ENCODE measurements at regions not wholly inside any gene's neighbourhood (a gene's known extent, or its start where the extent isn't known, plus 50 kb on each side); places are given as distances from the start of the nearest gene placed in this dataset.

DNA sequence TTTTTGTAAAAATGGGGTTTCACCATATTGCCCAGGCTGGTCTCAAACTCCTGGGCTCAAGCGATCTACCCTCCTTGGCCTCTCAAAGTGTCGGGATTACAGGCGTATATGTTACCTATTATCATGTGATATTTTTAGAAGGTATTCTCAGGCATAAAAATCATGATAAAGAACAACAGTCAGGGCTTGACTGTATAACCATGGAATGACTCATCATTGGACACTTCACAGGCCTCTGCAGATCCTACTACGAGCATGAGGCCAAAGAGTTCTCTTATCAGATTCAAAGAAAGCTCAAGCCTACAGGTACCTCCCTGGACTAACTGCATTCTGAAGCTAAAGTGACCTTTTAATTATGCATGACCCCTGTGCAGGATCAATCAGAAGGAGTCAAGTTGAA, 91.7 kb upstream of the PRICKLE2 start:
- TF ChIP-seq, protein P1, sequence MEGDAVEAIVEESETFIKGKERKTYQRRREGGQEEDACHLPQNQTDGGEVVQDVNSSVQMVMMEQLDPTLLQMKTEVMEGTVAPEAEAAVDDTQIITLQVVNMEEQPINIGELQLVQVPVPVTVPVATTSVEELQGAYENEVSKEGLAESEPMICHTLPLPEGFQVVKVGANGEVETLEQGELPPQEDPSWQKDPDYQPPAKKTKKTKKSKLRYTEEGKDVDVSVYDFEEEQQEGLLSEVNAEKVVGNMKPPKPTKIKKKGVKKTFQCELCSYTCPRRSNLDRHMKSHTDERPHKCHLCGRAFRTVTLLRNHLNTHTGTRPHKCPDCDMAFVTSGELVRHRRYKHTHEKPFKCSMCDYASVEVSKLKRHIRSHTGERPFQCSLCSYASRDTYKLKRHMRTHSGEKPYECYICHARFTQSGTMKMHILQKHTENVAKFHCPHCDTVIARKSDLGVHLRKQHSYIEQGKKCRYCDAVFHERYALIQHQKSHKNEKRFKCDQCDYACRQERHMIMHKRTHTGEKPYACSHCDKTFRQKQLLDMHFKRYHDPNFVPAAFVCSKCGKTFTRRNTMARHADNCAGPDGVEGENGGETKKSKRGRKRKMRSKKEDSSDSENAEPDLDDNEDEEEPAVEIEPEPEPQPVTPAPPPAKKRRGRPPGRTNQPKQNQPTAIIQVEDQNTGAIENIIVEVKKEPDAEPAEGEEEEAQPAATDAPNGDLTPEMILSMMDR (IDR thresholded peaks at IDR 0.05; ENCODE audit: low read depth, low read length) = no peak
- in situ Hi-C loops (cut with HindIII; ENCODE audit: low sequenced_read_pairs) = no loop called here
- peak; percentile 22 for DNase-seq (ENCODE audit: low read depth, low spot score)
- no peak overlapping the region for H3K4me3 ChIP-seq (ENCODE audit: low read depth, low read length)

DNA sequence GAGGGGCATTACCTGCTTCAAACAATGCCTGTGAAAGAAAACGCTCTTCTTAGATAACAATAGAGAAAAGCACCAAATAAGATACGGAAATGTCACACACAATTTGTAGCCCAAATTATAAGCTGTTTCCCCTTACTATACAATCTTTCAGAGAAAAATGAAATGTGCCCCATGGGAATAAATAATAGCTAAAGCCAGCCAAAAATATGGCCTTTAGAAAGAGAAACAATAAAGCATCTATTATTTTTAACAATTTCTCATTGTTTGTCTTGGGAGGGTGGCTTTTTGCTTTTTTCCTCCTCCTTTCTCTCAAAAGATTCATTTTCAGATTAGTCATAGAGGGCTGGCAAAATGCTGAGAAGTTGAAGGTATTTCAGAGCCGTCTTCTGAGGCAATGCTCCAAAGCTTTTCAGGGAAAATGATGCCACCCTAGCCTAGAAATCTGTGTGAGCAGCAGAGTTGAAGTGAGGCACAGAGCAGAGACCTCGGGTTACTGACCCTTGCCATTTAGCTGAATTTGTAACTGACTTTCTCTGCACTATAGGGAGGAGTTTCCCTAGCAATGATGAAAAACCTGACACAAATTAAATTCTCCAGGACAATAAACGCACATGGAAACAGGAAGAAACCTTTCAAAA, 86.3 kb upstream of the PRICKLE2 start:
- no peak overlapping the region for H3K4me3 ChIP-seq (ENCODE audit: low read depth, low read length)
- peak; percentile 39 for DNase-seq (ENCODE audit: low read depth, low spot score)
- TF ChIP-seq, protein P1 (IDR thresholded peaks at IDR 0.05; ENCODE audit: low read depth, low read length) = no peak
- in situ Hi-C loops (cut with HindIII; ENCODE audit: low sequenced_read_pairs) = no loop called here

DNA sequence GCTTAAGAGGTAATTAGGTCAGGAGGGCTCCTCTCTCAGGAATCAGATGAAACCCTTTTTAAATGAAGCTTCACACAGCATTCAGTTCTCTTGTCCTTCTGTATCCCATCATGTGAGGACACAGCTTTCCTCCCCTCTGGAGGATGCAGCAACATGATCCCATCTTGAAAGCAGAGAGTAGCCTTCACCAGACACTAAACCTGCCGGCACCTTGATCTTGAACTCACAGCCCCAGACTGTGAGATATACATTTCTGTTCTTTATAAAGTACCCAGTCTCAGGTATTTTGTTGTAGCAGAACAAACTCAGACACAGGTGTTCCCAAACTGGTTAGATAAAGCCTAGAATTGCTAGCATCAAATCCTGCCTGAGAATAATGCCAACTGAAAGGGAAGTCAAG, 83.7 kb upstream of the PRICKLE2 start:
- H3K4me3 ChIP-seq (ENCODE audit: low read depth, low read length) = no peak overlapping the region
- in situ Hi-C loops (cut with HindIII; ENCODE audit: low sequenced_read_pairs) = no loop called here
- TF ChIP-seq, protein P1 (IDR thresholded peaks at IDR 0.05; ENCODE audit: low read depth, low read length) = no peak
- no peak for DNase-seq (ENCODE audit: low read depth, low spot score)

DNA sequence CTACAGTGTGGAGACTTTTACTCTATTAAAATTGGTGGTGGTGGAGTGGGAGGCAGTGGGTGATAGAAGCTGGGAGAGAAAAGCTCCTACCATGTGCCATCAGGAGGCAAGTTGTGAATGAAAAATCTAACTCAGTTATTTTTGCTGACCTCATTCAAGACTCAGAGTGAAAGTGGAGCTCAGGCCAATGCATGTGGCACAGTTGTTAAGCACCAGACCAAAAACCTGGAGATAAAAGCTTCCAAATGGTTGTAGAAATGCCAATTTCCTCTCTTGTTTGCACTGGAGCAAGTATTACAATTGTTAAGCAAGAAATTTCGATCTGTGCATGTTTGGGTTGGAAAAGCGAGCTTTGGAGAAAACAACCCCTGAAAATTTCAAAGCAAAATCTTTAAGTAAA, 81.5 kb upstream of the PRICKLE2 start:
- TF ChIP-seq, protein P1 (IDR thresholded peaks at IDR 0.05; ENCODE audit: low read depth, low read length) = no peak
- DNase-seq (ENCODE audit: low read depth, low spot score) = no peak
- in situ Hi-C loops (cut with HindIII; ENCODE audit: low sequenced_read_pairs) = no loop called here
- H3K4me3 ChIP-seq (ENCODE audit: low read depth, low read length) = no peak overlapping the region

DNA sequence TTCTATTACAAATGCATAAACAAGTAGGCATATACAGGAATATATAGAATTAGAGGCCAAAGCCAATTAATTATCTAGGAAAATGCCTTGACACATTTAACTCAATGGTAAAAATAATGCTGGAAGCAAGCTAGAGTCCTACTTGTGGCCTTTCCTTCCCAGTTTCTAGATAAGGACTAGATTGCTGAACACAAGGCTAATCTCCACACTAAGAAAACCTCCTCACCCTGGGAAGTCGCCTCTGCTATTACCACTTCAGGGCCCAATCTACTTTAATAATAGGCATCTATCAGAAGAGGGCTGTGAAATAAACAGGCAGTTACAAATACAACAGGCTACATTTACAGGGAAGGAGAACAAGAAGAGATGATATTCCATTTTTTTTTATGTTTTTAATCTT, 80.5 kb upstream of the PRICKLE2 start:
- TF ChIP-seq, protein P1 (IDR thresholded peaks at IDR 0.05; ENCODE audit: low read depth, low read length) = no peak
- DNase-seq (ENCODE audit: low read depth, low spot score) = no peak
- in situ Hi-C loops (cut with HindIII; ENCODE audit: low sequenced_read_pairs) = no loop called here
- H3K4me3 ChIP-seq (ENCODE audit: low read depth, low read length) = no peak overlapping the region

DNA sequence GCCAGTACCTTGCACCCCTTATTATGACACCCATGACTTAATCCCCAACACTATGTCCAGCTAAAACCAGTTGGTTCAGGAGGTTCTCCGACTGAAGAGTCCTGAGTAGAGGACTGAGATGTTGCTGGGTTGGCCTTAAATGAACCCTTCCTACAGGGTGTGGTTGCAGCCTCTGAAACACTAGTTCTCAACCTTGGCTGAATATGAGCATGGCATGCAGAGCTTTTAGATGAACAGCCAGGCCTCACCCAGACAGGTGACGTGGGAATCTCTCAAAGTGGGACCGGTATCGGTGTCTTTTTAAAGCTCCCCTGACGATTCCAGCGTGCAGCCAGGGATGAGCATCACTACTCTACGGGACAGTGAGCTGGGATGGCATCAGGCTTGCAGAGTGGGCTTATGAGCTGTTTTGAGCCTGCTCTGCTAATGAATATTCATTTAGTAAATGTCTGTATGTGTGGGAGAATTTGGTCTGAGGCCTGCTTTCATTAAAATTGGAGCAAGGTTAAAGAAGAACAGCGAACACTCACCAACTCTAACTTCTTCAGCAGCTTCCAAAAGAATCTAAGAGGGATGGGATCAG, 79.7 kb upstream of the PRICKLE2 start:
- no peak overlapping the region for H3K4me3 ChIP-seq (ENCODE audit: low read depth, low read length)
- TF ChIP-seq, protein P1 (IDR thresholded peaks at IDR 0.05; ENCODE audit: low read depth, low read length) = no peak
- in situ Hi-C loops (cut with HindIII; ENCODE audit: low sequenced_read_pairs) = no loop called here
- no peak for DNase-seq (ENCODE audit: low read depth, low spot score)

Measured in astrocyte of the spinal cord (primary cell).